ENCODE measurements at regions not wholly inside any gene's neighbourhood (a gene's known extent, or its start where the extent isn't known, plus 50 kb on each side); places are given as distances from the start of the nearest gene placed in this dataset.

DNA sequence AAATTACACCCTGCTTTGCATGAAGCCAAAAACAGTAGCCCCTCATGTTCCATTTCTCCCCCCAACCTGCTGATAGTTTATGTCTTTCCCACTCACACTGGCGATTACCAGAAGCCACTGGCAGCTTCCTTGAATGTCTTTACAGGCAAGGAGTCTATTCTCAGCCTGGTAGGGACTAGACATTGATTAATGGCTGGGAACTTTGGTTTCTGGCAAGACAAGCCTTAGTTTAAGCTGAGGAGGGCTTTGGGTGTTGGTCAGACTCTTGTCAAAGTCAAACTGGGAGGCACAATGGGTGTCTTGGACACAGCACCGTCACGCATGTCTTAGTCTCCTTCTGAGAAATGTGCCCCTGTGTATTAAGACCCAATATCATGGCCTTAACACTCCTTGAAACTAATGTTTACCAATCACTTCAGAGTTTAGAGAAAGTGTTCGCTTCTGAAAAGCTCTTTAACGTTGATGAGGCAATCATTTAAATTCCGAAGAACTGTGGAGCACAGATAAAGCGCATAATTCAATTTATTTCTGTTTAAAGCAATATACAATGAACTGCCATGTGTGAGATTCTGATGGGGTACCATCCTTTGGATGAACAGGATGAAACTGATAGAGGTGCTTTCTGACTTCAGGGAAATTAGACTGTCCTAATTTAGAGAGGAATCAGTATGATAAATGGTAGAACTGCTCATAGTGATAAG, 53.9 kb upstream of the CPEB4 start:
- no peaks in the 10 kb centered on the region for H3K9me3 ChIP-seq (ENCODE audit: low read depth, low read length)
- no peak for DNase-seq (ENCODE audit: low read depth, low spot score)
- no peak overlapping the region for H3K4me3 ChIP-seq
- H3K9ac ChIP-seq (ENCODE audit: insufficient read length): no peak overlapping the region
- no peaks in the 10 kb centered on the region for H3K36me3 ChIP-seq (ENCODE audit: insufficient read depth, low read length)
- TF ChIP-seq FOXP2 (optimal IDR thresholded peaks at IDR 0.05; ENCODE audit: control extremely low read depth, extremely low read length, insufficient read depth): no peak
- no peak for TF ChIP-seq POLR2AphosphoS5 (IDR thresholded peaks at IDR 0.05; ENCODE audit: borderline replicate concordance, low read depth, low read length)
- TF ChIP-seq EZH2 (IDR thresholded peaks at IDR 0.05): no peak
- H3K27ac ChIP-seq: no peak overlapping the region

DNA sequence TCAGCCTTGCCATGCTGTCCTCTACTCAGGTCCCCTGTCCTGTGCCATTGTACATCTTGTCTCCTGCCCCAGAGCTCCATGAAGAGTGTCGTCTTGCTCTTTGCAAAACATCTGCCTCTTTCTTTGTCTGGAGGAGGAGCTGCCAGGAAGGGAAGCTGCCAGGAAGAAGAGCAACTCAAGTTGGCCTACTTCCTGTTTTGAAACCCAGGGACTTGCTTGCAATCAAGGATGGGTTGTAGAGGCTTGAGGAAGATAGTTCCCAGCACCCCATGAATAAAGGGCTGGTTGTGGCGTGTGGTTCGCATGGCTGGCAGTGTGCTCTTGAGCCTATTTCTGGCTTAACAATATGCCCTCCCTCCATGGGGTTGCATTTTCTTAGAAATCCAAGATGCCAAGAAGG, 53.0 kb upstream of the CPEB4 start:
- H3K9me3 ChIP-seq (ENCODE audit: low read depth, low read length): no peaks in the 10 kb centered on the region
- H3K9ac ChIP-seq (ENCODE audit: insufficient read length): no peak overlapping the region
- no peak for TF ChIP-seq POLR2AphosphoS5 (IDR thresholded peaks at IDR 0.05; ENCODE audit: borderline replicate concordance, low read depth, low read length)
- no peak for TF ChIP-seq EZH2 (IDR thresholded peaks at IDR 0.05)
- TF ChIP-seq FOXP2 (optimal IDR thresholded peaks at IDR 0.05; ENCODE audit: control extremely low read depth, extremely low read length, insufficient read depth): no peak
- H3K4me3 ChIP-seq: no peak overlapping the region
- H3K36me3 ChIP-seq (ENCODE audit: insufficient read depth, low read length): no peaks in the 10 kb centered on the region
- H3K27ac ChIP-seq: no peak overlapping the region
- no peak for DNase-seq (ENCODE audit: low read depth, low spot score)

DNA sequence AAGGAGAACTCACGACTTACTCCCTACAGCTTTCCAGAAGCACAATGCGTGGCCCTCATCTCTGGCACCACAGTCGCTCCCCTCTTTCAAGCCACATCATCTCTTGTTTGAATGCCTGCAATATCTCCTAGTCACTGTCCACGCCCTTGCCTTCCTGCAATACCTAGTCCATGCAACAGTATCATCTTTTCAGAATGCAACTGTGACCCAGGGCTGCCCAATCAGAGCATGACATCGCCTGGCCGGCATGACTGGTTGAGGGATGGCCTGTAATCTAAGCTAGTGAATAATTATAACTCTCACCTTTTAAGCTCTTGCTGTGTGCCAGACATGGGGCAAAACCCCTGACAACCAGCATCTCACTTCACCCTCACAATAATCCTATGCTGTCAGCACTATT, 52.5 kb upstream of the CPEB4 start:
- no peak overlapping the region for H3K27ac ChIP-seq
- TF ChIP-seq FOXP2 (optimal IDR thresholded peaks at IDR 0.05; ENCODE audit: control extremely low read depth, extremely low read length, insufficient read depth) (no peak), POLR2AphosphoS5 (IDR thresholded peaks at IDR 0.05; ENCODE audit: borderline replicate concordance, low read depth, low read length) (no peak), EZH2 (IDR thresholded peaks at IDR 0.05) (no peak)
- no peaks in the 10 kb centered on the region for H3K36me3 ChIP-seq (ENCODE audit: insufficient read depth, low read length)
- no peak overlapping the region for H3K9ac ChIP-seq (ENCODE audit: insufficient read length)
- H3K9me3 ChIP-seq (ENCODE audit: low read depth, low read length): no peaks in the 10 kb centered on the region
- no peak overlapping the region for H3K4me3 ChIP-seq
- no peak for DNase-seq (ENCODE audit: low read depth, low spot score)

DNA sequence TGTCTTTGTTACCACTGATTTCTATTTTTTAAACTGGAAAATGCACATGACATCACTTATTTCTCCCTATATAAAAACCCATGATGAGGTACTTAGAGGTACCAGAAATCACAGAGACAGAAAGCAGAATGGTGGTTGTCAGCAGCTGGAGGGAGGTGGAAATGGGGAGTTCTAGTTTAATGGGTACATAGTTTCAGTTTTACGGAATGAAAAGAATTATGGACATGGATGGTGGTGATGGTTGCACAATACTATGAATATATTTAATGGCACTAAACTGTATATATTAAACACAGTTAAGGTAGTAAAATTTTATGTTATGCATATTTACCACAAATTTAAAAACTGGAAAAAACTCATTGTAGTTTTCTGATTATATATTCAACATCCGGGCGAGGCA, 50.5 kb upstream of the CPEB4 start:
- H3K36me3 ChIP-seq (ENCODE audit: insufficient read depth, low read length): no peaks in the 10 kb centered on the region
- H3K9ac ChIP-seq (ENCODE audit: insufficient read length): no peak overlapping the region
- DNase-seq (ENCODE audit: low read depth, low spot score): no peak
- no peak overlapping the region for H3K4me3 ChIP-seq
- TF ChIP-seq EZH2 (IDR thresholded peaks at IDR 0.05) (no peak), FOXP2 (optimal IDR thresholded peaks at IDR 0.05; ENCODE audit: control extremely low read depth, extremely low read length, insufficient read depth) (no peak), POLR2AphosphoS5 (IDR thresholded peaks at IDR 0.05; ENCODE audit: borderline replicate concordance, low read depth, low read length) (no peak)
- H3K27ac ChIP-seq: no peak overlapping the region
- H3K9me3 ChIP-seq (ENCODE audit: low read depth, low read length): no peaks in the 10 kb centered on the region

Measured in SK-N-MC (cell line).